Endothelial cell (in vitro differentiated cells): ENCODE measurements at regions not wholly inside any gene's neighbourhood (a gene's known extent, or its start where the extent isn't known, plus 50 kb on each side); places are given as distances from the start of the nearest gene placed in this dataset.

ENCODE experiments used
- DNase-seq: peaks from one replicate; pipeline ENCODE4 v3.0.0; 2021; ENCODE audit warnings: low spot score
- H3K27ac Mint-ChIP-seq: one replicate; pipeline ENCODE4 v1.8.0; 2021; ENCODE audit warnings: mixed read lengths, inconsistent platforms; ENCODE audit not compliant: unreplicated experiment
- H3K27me3 Mint-ChIP-seq: one replicate; pipeline ENCODE4 v1.8.0; 2021; ENCODE audit warnings: mild to moderate bottlenecking, moderate library complexity, mixed read lengths, inconsistent platforms; ENCODE audit not compliant: unreplicated experiment
- H3K36me3 Mint-ChIP-seq: one replicate; pipeline ENCODE4 v1.8.0; 2021; ENCODE audit warnings: mild to moderate bottlenecking, low read depth, mixed read lengths, inconsistent platforms; ENCODE audit not compliant: unreplicated experiment
- H3K4me1 Mint-ChIP-seq: one replicate; pipeline ENCODE4 v1.8.0; 2021; ENCODE audit warnings: mild to moderate bottlenecking, mixed read lengths, inconsistent platforms; ENCODE audit not compliant: unreplicated experiment
- H3K4me3 Mint-ChIP-seq: one replicate; pipeline ENCODE4 v1.8.0; 2021; ENCODE audit warnings: mild to moderate bottlenecking, mixed read lengths, inconsistent platforms; ENCODE audit not compliant: unreplicated experiment
- H3K9me3 Mint-ChIP-seq: one replicate; pipeline ENCODE4 v1.8.0; 2021; ENCODE audit warnings: mixed read lengths, inconsistent platforms; ENCODE audit not compliant: unreplicated experiment
- CTCF ChIP-seq: fragments of 200-600 bp; sonication (generic); IDR thresholded peaks from one replicate; pipeline ENCODE4 v1.5.0; 2021; ENCODE audit warnings: antibody characterized with exemption; ENCODE audit not compliant: unreplicated experiment

GRCh38 chr6:100237821-100238220, 226.9 kb downstream of the SIM1 start:
- Mint-ChIP-seq H3K4me1 (peaks cover 5% of the 10 kb centered on the region), H3K36me3 (no peaks in the 10 kb centered on the region), H3K4me3 (no peak overlapping the region), H3K9me3 (no peaks in the 10 kb centered on the region), H3K27ac (no peak overlapping the region), H3K27me3 (no peaks in the 10 kb centered on the region)
- DNase-seq, result no peak
- TF ChIP-seq CTCF, result no peak

- Mint-ChIP-seq H3K27me3 (no peaks in the 10 kb centered on the region), H3K4me3 (no peak overlapping the region), H3K27ac (no peak overlapping the region), H3K9me3 (no peaks in the 10 kb centered on the region), H3K36me3 (no peaks in the 10 kb centered on the region), H3K4me1 (peaks cover 5% of the 10 kb centered on the region)
- no peak for TF ChIP-seq CTCF
- no peak for DNase-seq
These were observed 228.3 kb downstream of the SIM1 start for GRCh38 chr6:100236389-100236788.

GRCh38 chr6:100235631-100236030, 229.1 kb downstream of the SIM1 start:
- no peak overlapping the region for H3K4me3 Mint-ChIP-seq
- no peaks in the 10 kb centered on the region for H3K27me3 Mint-ChIP-seq
- no peaks in the 10 kb centered on the region for H3K36me3 Mint-ChIP-seq
- H3K27ac Mint-ChIP-seq, result no peak overlapping the region
- peaks cover 5% of the 10 kb centered on the region for H3K4me1 Mint-ChIP-seq
- H3K9me3 Mint-ChIP-seq, result no peaks in the 10 kb centered on the region
- TF ChIP-seq CTCF, result no peak
- DNase-seq, result no peak

GRCh38 chr6:100234625-100235024, 230.1 kb downstream of the SIM1 start:
- no peaks in the 10 kb centered on the region for H3K36me3 Mint-ChIP-seq
- no peak for DNase-seq
- peaks cover 5% of the 10 kb centered on the region for H3K4me1 Mint-ChIP-seq
- TF ChIP-seq CTCF, result no peak
- H3K4me3 Mint-ChIP-seq, result no peak overlapping the region
- H3K27ac Mint-ChIP-seq, result no peak overlapping the region
- no peaks in the 10 kb centered on the region for H3K27me3 Mint-ChIP-seq
- no peaks in the 10 kb centered on the region for H3K9me3 Mint-ChIP-seq

GRCh38 chr6:100232781-100233573, 231.7 kb downstream of the SIM1 start:
- Mint-ChIP-seq H3K4me3 (no peak overlapping the region), H3K9me3 (no peaks in the 10 kb centered on the region), H3K27ac (no peak overlapping the region), H3K4me1 (peaks cover 15% of the 10 kb centered on the region), H3K27me3 (no peaks in the 10 kb centered on the region), H3K36me3 (no peaks in the 10 kb centered on the region)
- TF ChIP-seq CTCF, result no peak
- no peak for DNase-seq
